GM18873 (cell line): ENCODE measurements at regions not wholly inside any gene's neighbourhood (a gene's known extent, or its start where the extent isn't known, plus 50 kb on each side); places are given as distances from the start of the nearest gene placed in this dataset.
"Not testable (repeated sequence)": the region's sequence is repeated elsewhere in the genome, so short reads cannot be mapped to it uniquely, and the experiment has no call there.

ENCODE experiments used
- ATAC-seq: cut with Tn5 transposase; IDR thresholded peaks from one replicate; pipeline ENCODE4 v1.9.1; 2021; ENCODE audit warnings: mild to moderate bottlenecking, moderate library complexity, moderate number of reproducible peaks; ENCODE audit not compliant: unreplicated experiment, low FRiP score

DNA sequence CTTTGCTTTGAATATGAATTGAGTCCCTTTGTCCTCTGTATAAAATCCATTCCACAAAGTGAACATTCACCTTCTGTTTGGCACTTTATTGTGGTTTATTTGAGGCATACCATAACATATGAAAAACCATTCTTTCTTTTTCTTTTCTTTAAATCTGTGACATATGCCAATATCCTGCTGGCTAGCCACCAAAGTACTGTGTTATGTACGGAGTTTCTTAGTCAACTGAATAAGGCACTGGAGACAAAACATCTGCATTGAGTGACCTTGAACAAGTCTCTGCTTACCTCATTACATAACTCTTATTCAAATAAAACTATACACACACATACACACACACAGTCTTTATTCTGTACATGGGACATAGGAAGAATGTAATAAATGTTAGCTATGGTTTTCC is 872.8 kb downstream of the C4orf33 start:
- no peak for ATAC-seq

DNA sequence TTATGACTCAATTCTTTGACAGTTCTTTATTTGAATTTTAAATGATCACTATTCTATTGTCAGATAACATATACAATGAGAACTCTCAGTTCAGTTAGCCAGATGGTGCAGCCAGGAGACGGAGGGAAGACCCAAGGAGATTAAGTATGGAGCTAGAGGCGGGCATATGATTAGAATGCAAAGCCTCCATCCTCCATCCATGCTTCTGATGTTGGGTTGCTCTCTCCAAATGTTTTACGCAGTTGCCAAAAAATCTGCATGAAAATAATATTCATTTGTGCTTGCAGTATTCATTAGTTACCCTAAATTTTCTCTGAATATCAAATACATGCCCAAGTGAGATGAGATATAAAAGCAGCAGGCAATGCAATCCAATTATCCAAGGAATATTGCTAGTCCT is 874.8 kb downstream of the C4orf33 start:
- ATAC-seq, result no peak

DNA sequence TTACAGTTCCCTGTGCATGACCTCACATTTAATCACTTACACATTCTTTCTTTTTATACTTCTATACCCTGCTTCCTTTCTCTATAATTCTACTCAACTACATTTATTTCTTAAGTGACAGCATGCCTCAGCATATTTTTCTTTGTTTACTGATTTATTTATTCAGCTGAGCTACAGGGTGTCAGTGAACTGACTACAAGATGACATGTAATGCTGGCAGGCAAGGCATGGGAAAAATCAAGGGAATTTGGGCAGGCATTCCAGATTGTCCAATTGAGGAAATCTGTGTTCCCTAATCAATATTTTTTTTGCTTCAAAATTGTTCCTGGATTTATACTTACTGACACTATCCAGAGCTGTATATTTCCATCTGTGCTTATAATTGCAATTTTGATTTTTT is 875.5 kb downstream of the C4orf33 start:
- no peak for ATAC-seq

DNA sequence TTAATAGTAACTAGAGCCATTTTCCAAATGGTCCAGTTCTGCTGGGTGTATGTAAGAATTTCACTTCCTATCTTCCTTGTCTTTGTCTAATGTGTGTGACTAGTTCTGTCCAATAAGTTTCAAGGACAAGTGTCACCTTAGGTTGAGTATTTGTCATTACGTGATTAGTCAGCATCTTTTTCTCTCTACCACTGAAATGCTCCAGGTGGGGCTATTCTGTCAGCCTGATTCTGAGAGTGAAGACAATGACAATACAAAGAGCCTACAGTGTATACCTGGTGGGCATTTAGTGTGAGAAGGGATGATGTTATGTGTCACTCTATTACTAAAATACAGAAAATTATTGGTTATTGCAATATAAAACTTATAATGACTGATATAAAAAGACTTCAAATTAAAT is 876.3 kb downstream of the C4orf33 start:
- no peak for ATAC-seq

DNA sequence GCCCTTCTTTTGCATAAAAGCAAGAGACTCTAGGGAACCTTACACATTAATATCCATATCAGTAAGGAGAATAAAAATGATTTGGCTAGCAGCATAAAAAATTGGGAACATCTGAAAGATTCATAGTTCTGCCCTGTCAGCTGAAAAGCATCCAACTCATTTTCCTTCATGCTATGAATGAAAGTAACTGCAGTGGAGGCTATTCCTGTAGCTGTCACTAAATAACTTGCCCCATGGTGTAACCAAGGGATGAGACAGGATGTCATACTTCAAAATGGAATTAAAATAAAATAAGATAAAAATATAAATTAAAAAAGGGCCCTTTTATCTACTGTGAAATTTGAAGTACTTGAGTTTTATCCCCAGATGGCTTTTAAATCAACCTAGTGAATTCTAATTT is 878.8 kb downstream of the C4orf33 start:
- ATAC-seq, result no peak

DNA sequence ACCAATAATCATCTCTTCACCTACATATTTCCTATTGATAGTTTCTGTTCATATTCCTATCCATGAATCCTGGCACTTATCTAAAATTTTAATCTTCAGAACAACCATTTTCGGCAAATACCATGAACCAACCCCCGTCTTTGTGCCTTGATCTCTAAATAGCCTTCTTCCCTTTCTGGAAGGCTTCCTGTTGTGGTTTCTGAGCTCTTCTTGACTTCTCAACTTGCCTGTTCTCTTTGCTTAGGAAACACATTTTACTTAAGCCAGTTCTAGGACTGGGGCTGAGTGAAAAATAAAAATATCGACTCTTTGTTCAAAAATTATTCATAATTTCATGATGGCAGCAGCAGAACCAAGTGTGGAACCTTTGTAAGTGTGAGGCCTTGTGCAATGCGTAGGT is 882.4 kb downstream of the C4orf33 start:
- no peak for ATAC-seq

DNA sequence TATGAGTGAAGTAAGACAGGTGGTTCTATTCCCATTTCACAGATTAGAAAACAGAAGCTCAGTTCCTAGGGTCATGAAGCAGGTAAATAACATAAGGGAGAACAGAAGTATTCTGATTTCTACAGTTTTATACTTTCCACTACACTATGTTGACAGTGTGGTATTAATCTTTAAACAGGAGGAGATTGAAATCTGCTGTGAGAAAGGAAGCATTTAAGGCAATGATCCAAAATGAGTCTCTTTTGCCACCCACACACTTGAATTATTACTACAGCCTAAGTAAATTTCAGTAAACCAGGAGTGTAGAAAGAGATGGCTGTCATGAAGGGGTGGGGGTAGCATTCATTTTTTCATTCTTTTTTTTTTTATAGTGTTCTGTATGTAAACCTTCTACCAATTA is 893.0 kb downstream of the C4orf33 start:
- no peak for ATAC-seq

DNA sequence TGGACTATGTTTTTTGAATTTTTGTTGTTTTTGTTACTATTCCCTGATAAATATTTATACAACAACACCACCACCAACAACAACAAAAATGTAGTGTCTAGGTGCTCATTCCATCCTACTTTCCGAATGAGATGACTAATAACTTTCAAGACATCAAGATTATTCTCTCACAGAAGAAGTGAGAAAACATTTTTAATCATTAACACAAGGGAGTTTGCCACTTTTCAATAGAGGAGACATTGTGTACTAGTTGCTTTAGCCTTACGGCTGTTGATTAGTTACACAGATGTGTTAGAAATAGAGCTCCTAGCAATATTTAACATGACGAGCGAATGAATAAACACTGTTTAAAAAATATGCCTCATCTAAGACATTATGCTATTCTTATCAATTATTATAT is 898.8 kb downstream of the C4orf33 start:
- ATAC-seq, result no peak

DNA sequence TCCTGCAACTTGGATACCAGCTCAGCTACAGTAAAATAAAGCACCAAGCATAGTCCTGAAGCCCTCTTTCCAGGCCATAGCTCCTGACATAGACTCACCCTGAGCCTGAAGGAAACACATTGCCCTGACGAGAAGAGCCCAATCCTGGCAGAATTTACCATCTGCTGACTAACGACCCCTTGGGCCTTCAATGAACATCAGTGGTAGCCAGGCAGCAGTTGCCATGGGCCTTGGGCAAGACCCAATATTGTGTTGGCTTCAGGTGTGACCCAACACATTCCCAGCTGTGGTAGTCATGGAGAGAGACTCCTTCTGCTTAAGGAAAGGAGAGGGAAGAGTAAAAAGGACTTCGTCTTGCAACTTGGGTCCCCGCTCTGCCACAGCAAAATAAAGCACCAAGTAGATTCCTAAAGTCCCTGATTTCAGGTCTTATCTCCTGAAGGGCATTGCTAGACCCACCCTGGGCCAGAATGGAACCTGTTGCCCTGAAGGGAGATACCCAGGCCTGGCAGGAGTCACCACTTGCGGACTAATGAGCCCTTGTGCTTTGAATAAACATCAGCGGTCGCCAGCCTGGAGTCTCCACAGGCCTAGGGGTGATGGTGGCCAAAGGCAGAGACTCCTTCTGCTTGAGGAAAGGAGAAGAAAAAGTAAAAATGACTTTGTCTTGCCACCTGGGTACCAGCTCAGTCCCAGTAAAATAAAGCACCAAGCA is 902.6 kb downstream of the C4orf33 start:
- no peak for ATAC-seq

DNA sequence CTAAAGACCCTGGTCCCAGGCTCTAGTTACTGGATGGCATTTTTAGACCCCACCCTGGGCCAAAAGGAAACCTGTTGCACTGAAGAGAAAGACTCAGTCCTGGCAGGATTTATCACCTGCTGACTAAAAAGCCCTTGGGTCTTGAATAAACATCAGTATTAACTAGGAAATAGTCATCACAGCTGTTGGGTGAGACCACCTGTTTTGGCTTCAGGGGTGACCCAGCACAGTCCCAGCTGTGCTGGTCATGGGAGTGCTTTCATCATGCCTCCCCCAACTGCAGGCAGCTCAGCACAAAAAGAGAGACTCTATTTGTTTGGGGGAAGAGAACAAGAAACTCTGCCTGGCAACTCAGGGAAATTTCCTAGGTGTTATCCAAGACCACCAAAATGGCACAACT is 903.2 kb downstream of the C4orf33 start:
- ATAC-seq, result no peak

DNA sequence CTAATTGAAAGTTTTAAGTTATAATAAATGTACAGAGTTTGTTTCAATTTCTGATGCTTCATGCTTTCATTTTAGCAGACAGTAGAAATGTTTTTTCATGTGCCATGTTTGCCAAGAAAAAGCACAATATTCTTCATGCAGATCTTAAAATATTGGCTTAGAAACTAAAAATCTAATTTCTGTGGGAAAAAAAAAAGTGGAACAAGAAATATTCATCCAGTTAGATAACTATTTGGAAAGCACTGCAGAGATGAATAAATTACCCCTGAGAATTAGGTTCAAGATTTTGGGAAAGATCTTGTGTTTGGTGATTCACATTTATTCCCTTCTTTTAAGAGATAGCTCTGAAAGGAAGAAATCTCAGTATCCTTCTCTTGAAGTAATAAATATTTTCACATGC is 912.5 kb downstream of the C4orf33 start:
- no peak for ATAC-seq

DNA sequence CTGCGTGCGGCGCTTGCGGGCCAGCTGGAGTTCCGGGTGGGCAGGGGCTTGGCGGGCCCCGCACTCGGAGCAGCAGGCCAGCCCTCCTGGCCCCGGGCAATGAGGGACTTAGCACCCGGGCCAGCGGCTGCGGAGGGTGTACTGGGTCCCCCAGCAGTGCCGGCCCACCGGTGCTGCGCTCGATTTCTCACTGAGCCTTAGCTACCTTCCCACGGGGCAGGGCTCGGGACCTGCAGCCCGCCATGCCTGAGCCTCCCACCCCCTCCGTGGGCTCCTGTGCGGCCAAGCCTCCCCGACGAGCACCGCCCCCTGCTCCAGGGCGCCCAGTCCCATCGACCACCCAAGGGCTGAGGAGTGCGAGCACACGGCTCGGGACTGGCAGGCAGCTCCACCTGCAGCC is 916.9 kb downstream of the C4orf33 start:
- not testable (repeated sequence) for ATAC-seq

DNA sequence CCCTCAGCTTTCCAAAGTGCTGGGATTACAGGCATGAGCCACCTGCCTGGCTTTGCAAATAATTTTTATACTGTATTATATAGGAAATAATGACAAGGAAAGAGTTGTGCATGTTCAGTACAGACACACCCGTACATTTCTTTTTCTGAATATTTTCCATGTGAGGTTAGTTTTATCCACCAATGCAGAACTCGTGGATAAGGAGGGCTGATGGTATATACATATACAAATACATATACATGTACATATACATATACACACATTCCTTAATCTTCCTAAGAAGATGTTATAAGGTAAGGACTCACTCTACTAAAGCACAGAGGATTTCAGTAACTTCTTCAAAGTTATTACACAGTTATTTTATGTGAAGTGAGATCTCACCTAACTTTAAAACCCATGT is 925.8 kb downstream of the C4orf33 start:
- ATAC-seq, result no peak

DNA sequence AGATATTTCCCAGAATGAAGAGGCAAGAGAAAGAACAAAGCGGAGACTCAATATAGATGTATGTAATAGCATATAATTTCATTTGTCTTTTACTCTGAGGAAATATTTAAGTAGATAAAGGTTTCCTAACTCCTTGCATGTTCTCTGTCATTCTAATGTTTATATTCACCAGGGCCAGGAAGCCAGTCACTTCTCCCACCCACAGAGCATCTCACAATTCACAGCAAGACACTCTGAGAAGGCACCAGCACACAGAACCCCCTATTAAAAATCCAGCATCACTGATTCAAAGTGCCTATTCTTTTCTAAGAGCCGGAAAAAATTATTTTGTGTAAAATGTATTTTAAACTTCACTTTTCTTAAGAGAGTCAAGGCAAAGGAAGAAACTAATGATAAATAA is 927.1 kb downstream of the C4orf33 start:
- no peak for ATAC-seq

DNA sequence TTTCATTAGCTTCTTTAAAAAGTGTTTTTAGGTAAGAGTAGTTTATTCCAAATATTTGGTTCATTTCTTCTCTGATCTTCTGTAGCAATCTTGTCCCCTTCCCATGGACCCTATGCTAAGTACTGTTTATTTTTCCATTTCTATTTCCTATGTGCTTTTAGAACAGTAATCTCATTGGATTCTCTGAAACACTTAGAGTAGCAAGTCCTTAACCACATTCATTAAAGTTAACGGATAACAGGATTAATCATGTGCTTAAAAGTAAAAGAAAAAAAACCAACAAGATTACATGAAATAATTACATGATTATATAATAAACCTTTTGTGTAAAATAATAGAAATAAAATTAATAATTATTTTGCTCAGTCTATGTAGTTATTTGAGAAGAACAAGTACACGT is 929.7 kb downstream of the C4orf33 start:
- no peak for ATAC-seq

DNA sequence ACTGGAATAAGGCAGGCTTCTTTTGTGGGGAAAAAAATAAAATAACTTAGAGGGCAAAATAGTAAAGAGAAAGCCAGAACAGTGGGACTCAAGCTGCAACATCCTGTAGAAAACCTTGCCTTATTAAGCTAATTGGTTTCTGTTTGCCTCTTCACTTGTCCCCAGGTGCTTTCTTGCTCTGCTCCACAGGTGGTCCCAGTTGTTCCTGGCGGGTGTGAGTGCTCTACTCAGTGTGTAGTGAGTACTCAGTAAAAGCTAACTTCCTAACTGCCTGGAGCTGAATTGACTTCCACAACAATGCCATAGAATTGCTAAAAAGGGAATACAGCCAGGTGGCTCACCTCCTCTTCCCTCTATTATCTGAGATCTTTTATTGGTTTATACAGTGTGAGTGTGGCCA is 930.2 kb downstream of the C4orf33 start:
- ATAC-seq, result no peak

DNA sequence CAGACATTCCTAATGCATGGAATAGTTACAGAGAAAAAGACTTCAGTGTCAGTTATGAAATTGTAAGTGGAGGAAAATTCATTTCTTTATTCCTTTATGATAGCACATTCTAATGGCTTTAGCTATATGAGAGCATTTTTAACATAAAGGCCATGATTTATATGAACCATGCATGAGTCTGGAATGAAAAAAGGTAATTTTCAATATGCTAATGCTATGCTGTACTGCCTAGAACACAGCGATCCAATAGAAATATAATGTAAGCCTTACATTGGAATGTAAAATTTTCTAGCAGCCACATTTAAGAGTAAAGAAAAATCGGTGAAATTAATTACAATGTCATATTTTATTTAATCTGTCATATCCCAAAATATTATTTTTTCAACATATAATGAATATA is 932.0 kb downstream of the C4orf33 start:
- ATAC-seq, result no peak

DNA sequence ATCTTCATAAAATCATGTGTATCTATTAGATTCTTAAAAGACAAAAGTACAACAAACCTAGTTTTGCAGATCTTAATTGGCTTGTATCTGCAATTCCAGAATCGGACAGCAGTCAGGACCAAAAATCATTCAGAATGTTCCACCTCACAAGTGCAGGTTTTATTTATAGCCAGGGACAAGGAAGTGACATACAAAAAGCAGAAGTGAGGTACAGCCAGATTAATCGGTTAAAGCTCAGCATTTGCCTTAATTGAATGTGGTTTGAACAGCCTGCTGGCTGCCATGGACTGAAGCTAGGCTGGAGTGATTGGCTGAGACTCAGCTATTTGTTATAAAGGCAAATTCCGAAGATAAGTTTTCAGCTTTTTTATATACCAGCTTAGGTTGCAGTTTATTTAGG is 932.6 kb downstream of the C4orf33 start:
- peak; percentile 90 for ATAC-seq

DNA sequence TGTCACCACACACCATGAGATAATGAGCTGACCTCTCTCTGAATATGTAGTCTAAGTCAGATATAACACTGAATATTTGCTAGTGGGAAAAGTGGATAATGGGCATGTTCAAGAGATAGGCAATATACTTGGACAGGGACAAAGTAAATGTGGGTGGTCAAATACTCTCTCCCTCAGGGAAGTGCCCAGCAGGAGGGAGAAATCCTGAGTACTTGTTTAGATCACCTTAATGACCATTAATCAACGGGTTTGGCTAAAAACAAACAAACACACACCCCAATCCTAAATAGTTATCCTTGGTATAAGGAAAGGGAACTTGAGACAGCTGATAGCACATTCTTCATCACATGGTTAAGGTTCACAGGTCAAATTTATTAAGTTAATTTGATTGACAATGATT is 933.5 kb downstream of the C4orf33 start:
- ATAC-seq, result no peak

DNA sequence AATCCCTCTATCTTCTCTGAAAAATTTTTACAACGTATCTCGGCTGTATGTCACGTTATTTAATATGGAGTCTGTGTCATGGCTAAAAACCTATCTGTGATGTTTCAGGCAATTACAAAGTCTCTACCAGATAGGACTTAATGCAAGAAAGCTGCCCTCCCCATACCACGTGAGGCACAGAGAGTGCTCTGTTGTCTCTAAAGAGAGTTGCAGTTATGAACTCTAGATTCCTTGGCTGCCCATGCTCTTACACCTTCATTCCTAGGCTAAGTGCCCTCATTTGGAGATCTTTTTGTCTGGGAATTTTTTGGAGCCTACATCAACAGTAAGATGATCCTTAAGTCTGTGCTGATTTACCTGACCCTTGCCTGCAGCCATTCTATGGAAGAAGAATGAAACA is 935.9 kb downstream of the C4orf33 start:
- no peak for ATAC-seq

DNA sequence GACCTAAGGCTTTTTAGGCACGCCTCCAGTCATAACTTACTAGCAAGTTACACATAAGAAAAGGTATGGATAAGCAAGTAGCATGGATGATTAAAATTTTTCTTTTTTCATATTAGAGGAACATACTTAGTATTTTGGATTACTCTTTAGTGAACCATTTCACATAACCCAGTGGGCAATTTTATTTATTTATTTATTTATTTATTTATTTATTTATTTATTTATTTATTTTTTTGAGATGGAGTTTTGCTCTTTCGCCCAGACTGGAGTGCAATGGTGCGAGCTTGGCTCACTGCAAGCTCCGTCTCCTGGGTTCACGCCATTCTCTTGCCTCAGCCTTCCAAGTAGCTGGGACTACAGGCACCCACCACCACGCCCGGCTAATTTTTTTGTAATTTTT is 937.7 kb downstream of the C4orf33 start:
- not testable (repeated sequence) for ATAC-seq

DNA sequence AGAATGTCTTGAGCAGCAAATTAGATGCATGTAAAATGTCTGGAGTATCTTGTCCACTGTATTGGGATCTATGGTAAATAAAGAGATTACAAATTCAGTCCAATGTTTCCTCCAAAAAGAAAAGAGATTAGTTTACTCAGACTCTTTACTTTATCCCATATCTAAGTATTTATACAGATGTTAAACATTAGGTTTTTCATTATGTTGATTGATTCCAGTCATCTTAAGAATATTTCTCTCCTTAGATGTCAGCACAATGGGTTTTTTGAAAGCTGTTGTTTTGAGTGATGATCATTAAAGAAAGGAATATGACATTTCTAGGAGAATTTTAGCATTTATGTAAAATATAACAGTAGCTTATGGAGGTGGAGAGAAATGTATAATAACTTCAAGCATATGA is 938.9 kb downstream of the C4orf33 start:
- ATAC-seq, result no peak

DNA sequence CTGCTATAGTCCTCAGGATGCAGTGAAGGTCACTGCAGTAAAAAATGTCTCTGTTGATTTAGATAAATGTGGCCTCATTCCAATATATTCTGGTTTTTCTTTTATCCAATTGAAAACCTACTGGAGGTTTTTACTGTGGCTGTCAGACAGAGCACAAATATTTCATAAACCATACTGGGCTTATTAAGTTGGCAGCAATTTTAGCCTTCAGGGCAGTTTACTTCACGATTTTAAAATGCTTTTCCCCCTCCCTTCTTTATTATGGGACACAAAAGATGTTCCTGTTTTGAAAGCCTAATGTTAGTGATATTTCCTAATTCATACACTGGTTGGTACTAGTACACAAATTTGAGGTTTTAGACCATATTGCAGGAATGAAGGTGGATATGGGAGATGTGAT is 939.4 kb downstream of the C4orf33 start:
- ATAC-seq, result no peak
